ENCODE measurements at regions not wholly inside any gene's neighbourhood (a gene's known extent, or its start where the extent isn't known, plus 50 kb on each side); places are given as distances from the start of the nearest gene placed in this dataset.

DNA sequence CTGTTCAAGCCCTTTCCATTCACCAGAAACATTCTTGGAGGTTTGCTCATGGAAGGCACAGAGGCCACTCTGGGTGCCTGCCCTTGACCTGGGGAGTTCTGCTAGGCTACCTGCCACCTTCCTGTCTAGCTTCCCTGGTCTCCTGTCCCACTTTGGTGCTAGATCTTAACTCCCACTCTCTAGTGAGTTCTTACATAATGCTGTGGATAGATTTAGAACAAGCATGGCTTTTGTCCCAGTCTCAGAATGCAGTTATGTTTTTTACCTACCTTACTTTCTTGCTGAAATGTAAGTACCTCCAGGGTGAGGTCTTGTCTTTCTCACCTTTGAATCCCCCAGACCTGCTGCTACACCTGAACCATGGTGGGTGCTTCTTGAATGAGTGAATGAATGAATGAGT lies 1252.3 kb downstream of the TYW1 start:
- no peak overlapping the region for H3K9ac ChIP-seq (ENCODE audit: low read depth in 1 of 2, low read length in 2 of 2)
- H3K4me1 ChIP-seq (ENCODE audit: control insufficient read depth in 4 of 4, insufficient read depth in 4 of 4, low read length in 3 of 4), result no peaks in the 10 kb centered on the region
- TF ChIP-seq JUND (IDR thresholded peaks at IDR 0.05) (no peak), YY1 (IDR thresholded peaks at IDR 0.05) (no peak), HNF4A (conservative IDR thresholded peaks at IDR 0.05) (no peak), TAF1 (conservative IDR thresholded peaks at IDR 0.05) (no peak), FOXA1 (IDR thresholded peaks at IDR 0.05) (no peak), REST (IDR thresholded peaks at IDR 0.05) (no peak), ATF3 (IDR thresholded peaks at IDR 0.05) (no peak), SP1 (IDR thresholded peaks at IDR 0.05) (no peak), NR2F2 (IDR thresholded peaks at IDR 0.05) (no peak), FOXA2 (IDR thresholded peaks at IDR 0.05) (no peak), RAD21 (IDR thresholded peaks at IDR 0.05) (no peak), HNF4G (IDR thresholded peaks at IDR 0.05) (no peak), RXRA (IDR thresholded peaks at IDR 0.05) (no peak), MAX (IDR thresholded peaks at IDR 0.05) (no peak), EGR1 (IDR thresholded peaks at IDR 0.05; ENCODE audit: low read depth in 2 of 2) (no peak), CTCF (IDR thresholded peaks at IDR 0.05; ENCODE audit: low read depth, low read length, missing input control) (no peak)
- TF ChIP-seq, protein P1, sequence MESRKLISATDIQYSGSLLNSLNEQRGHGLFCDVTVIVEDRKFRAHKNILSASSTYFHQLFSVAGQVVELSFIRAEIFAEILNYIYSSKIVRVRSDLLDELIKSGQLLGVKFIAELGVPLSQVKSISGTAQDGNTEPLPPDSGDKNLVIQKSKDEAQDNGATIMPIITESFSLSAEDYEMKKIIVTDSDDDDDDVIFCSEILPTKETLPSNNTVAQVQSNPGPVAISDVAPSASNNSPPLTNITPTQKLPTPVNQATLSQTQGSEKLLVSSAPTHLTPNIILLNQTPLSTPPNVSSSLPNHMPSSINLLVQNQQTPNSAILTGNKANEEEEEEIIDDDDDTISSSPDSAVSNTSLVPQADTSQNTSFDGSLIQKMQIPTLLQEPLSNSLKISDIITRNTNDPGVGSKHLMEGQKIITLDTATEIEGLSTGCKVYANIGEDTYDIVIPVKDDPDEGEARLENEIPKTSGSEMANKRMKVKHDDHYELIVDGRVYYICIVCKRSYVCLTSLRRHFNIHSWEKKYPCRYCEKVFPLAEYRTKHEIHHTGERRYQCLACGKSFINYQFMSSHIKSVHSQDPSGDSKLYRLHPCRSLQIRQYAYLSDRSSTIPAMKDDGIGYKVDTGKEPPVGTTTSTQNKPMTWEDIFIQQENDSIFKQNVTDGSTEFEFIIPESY (IDR thresholded peaks at IDR 0.05), result no peak
- H3K9me3 ChIP-seq (ENCODE audit: control insufficient read depth in 4 of 4, low read length in 3 of 4), result peaks cover 0 to 6% (median 0%) of the 10 kb centered on the region in 4 donors
- H3K27ac ChIP-seq (ENCODE audit: low read depth in 1 of 2, low read length in 2 of 2), result no peak overlapping the region
- H3K4me3 ChIP-seq (ENCODE audit: low read depth in 1 of 3, low read length in 3 of 3), result no peak overlapping the region
- DNase-seq (ENCODE audit: low spot score), result no peak
- no peaks in the 10 kb centered on the region for H3K27me3 ChIP-seq (ENCODE audit: control insufficient read depth in 4 of 4, insufficient read depth in 4 of 4, low read length in 3 of 4)
- H3K36me3 ChIP-seq (ENCODE audit: control insufficient read depth in 4 of 4, insufficient read depth in 3 of 4, low read depth in 1 of 4, low read length in 3 of 4), result no peaks in the 10 kb centered on the region

GRCh38 chr7:68249611-68250010 lies 1253.0 kb downstream of the TYW1 start:
- Histone ChIP-seq H3K4me1 (ENCODE audit: control insufficient read depth in 4 of 4, insufficient read depth in 4 of 4, low read length in 3 of 4) (no peaks in the 10 kb centered on the region), H3K9me3 (ENCODE audit: control insufficient read depth in 4 of 4, low read length in 3 of 4) (peaks cover 0 to 6% (median 0%) of the 10 kb centered on the region in 4 donors), H3K36me3 (ENCODE audit: control insufficient read depth in 4 of 4, insufficient read depth in 3 of 4, low read depth in 1 of 4, low read length in 3 of 4) (no peaks in the 10 kb centered on the region), H3K27ac (ENCODE audit: low read depth in 1 of 2, low read length in 2 of 2) (no peak overlapping the region), H3K4me3 (ENCODE audit: low read depth in 1 of 3, low read length in 3 of 3) (no peak overlapping the region), H3K27me3 (ENCODE audit: control insufficient read depth in 4 of 4, insufficient read depth in 4 of 4, low read length in 3 of 4) (no peaks in the 10 kb centered on the region), H3K9ac (ENCODE audit: low read depth in 1 of 2, low read length in 2 of 2) (no peak overlapping the region)
- no peak for DNase-seq (ENCODE audit: low spot score)
- 77% methylated on average over 1 of the region's 1 CpG for WGBS
- TF ChIP-seq REST (IDR thresholded peaks at IDR 0.05), result no peak
- no peak for TF ChIP-seq RAD21 (IDR thresholded peaks at IDR 0.05)
- TF ChIP-seq JUND (IDR thresholded peaks at IDR 0.05), result no peak
- no peak for TF ChIP-seq HNF4A (conservative IDR thresholded peaks at IDR 0.05)
- TF ChIP-seq MAX (IDR thresholded peaks at IDR 0.05), result no peak
- TF ChIP-seq RXRA (IDR thresholded peaks at IDR 0.05), result no peak
- TF ChIP-seq EGR1 (IDR thresholded peaks at IDR 0.05; ENCODE audit: low read depth in 2 of 2), result no peak
- no peak for TF ChIP-seq SP1 (IDR thresholded peaks at IDR 0.05)
